B cell (primary cell): ENCODE measurements at regions not wholly inside any gene's neighbourhood (a gene's known extent, or its start where the extent isn't known, plus 50 kb on each side); places are given as distances from the start of the nearest gene placed in this dataset.
"Not testable (repeated sequence)": the region's sequence is repeated elsewhere in the genome, so short reads cannot be mapped to it uniquely, and the experiment has no call there.

Experiments used
- ATAC-seq: fragments of 200-7000 bp; cut with Tn5 transposase; one replicate; pipeline ENCODE4 v1.10.0; 2021; ENCODE audit warnings: low read depth, mild to moderate bottlenecking, moderate number of reproducible peaks, moderate library complexity
- CTCF ChIA-PET: fragments of 350-600 bp; sonication (Branson Sonifier 250); formaldehyde crosslinking; loops from one replicate; lab custom pipeline; 2021; ENCODE audit warnings: antibody characterized with exemption, inconsistent platforms; lab: Charles Lee
- POLR2A ChIA-PET: fragments of 350-600 bp; sonication (Branson Sonifier 250); formaldehyde crosslinking; loops from one replicate; lab custom pipeline; 2021; ENCODE audit warnings: antibody characterized with exemption; lab: Charles Lee
- DNase-seq: peaks from one replicate; pipeline ENCODE4 v3.0.0; 2013
- H2AFZ ChIP-seq: 2 replicates; pipeline ENCODE4 v1.6.1; 2012; ENCODE audit warnings: mild to moderate bottlenecking, low read depth, low read length; ENCODE audit not compliant: insufficient read depth, poor library complexity, severe bottlenecking
- H3K27ac ChIP-seq, 2 donors: 1 replicate in 1 of 2; 2 replicates in 1 of 2; pipeline ENCODE4 v1.5.1; 2012 to 2013; ENCODE audit warnings: low read length in 2 of 2, mild to moderate bottlenecking in 2 of 2, moderate library complexity in 1 of 2
- H3K27me3 ChIP-seq, 4 experiments: fragments of 200-600 bp in 1 of 4; sonication (generic) in 1 of 4; replicated peaks in 1 of 4; 1 replicate in 2 of 4; 2 replicates in 2 of 4; pipeline versions ENCODE4 v1.6.1 to v1.7.0; 2013 to 2016; ENCODE audit warnings: low read length in 3 of 4, mild to moderate bottlenecking in 2 of 4, mixed read lengths in 1 of 4, moderate library complexity in 1 of 4; ENCODE audit not compliant: insufficient read depth in 4 of 4, control insufficient read depth in 3 of 4; ENCODE audit errors: control extremely low read depth in 1 of 4
- H3K36me3 ChIP-seq, 2 experiments: replicated peaks in 1 of 2; 1 replicate in 1 of 2; 2 replicates in 1 of 2; pipeline versions ENCODE4 v1.6.1 to v1.7.1; 2013; ENCODE audit warnings: low read length in 1 of 2; ENCODE audit not compliant: insufficient read depth in 2 of 2, control insufficient read depth in 1 of 2; ENCODE audit errors: control extremely low read depth in 1 of 2, extremely low read depth in 1 of 2
- H3K4me1 ChIP-seq, 2 donors: fragments of 200-600 bp in 1 of 2; sonication (generic) in 1 of 2; 1 replicate in 1 of 2; 2 replicates in 1 of 2; pipeline versions ENCODE4 v1.5.1 to v1.6.1; 2013 to 2017; ENCODE audit warnings: low read length in 2 of 2; ENCODE audit not compliant: control insufficient read depth in 2 of 2, insufficient read depth in 2 of 2
- H3K4me2 ChIP-seq: replicated peaks from 2 replicates; pipeline ENCODE3; 2012; ENCODE audit warnings: mild to moderate bottlenecking, low read depth, low read length; ENCODE audit not compliant: poor library complexity, severe bottlenecking
- H3K4me3 ChIP-seq, 5 experiments: fragments of 200-600 bp in 1 of 5; sonication (generic) in 1 of 5; 1 replicate in 3 of 5; 2 replicates in 2 of 5; pipeline versions ENCODE4 v1.5.1 to v1.7.0; 2011 to 2016; ENCODE audit warnings: low read length in 4 of 5, mild to moderate bottlenecking in 4 of 5, low read depth in 2 of 5, control low read depth in 1 of 5, moderate library complexity in 1 of 5; ENCODE audit not compliant: insufficient read depth in 1 of 5; ENCODE audit errors: control extremely low read depth in 1 of 5, extremely low read depth in 1 of 5
- H3K79me2 ChIP-seq: fragments of 200-600 bp; sonication (generic); one replicate; pipeline ENCODE4 v1.6.0; 2016; ENCODE audit warnings: low read length; ENCODE audit not compliant: control insufficient read depth, insufficient read depth
- H3K9ac ChIP-seq: fragments of 200-600 bp; sonication (generic); 2 replicates; pipeline ENCODE4 v1.6.1; 2017; ENCODE audit warnings: mild to moderate bottlenecking, low read length, moderate library complexity
- H3K9me3 ChIP-seq, 3 donors: one replicate each; pipeline versions ENCODE4 v1.6.1 to v1.7.1; 2013; ENCODE audit warnings: low read length in 2 of 3; ENCODE audit not compliant: control insufficient read depth in 2 of 3, insufficient read depth in 1 of 3; ENCODE audit errors: control extremely low read depth in 1 of 3
- H4K20me1 ChIP-seq: 2 replicates; pipeline ENCODE4 v1.6.0; 2012; ENCODE audit warnings: mild to moderate bottlenecking, low read length; ENCODE audit not compliant: insufficient read depth, control insufficient read depth, poor library complexity, severe bottlenecking
- H3K27ac Mint-ChIP-seq: one replicate; pipeline ENCODE4 v1.8.0; 2021; ENCODE audit warnings: mixed read lengths
- H3K27me3 Mint-ChIP-seq: one replicate; pipeline ENCODE4 v1.8.0; 2021; ENCODE audit warnings: mixed read lengths
- H3K4me1 Mint-ChIP-seq: one replicate; pipeline ENCODE4 v1.8.0; 2021; ENCODE audit warnings: mixed read lengths
- H3K4me3 Mint-ChIP-seq: one replicate; pipeline ENCODE4 v1.8.0; 2021; ENCODE audit warnings: mixed read lengths
- H3K9me3 Mint-ChIP-seq: one replicate; pipeline ENCODE4 v1.8.0; 2022; ENCODE audit warnings: mixed read lengths; ENCODE audit not compliant: insufficient read depth
- CTCF ChIP-seq: fragments of 200-600 bp; IDR thresholded peaks from one replicate; pipeline ENCODE4 v1.8.0; 2022; ENCODE audit warnings: antibody characterized with exemption, mild to moderate bottlenecking
- EZH2 ChIP-seq: IDR thresholded peaks from 2 replicates; pipeline ENCODE4 v1.6.1; 2012; ENCODE audit warnings: borderline replicate concordance, low read depth, mild to moderate bottlenecking, moderate library complexity, low read length; ENCODE audit not compliant: insufficient read depth, poor library complexity, severe bottlenecking
- WGBS: methylation state at CpG from one replicate; pipeline ENCODE4 v1.1.5; 2013; ENCODE audit warnings: missing lambda C conversion rate; ENCODE audit not compliant: insufficient coverage; 5-methylcytosine and 5-hydroxymethylcytosine counted together
- intact Hi-C: fragments of 100-400 bp; cut with micrococcal nuclease; formaldehyde crosslinking; loops from one replicate; pipeline ENCODE4 v1.10.0; 2022

GRCh38 chr9:30935730-30936129, 1448.7 kb upstream of the ACO1 start:
- H3K4me2 ChIP-seq = no peak overlapping the region
- intact Hi-C loops = no loop called here
- H3K27ac ChIP-seq = no peak overlapping the region
- H3K4me3 ChIP-seq = no peak overlapping the region
- Mint-ChIP-seq H3K9me3 (no peaks in the 10 kb centered on the region), H3K4me3 (no peak overlapping the region), H3K27me3 (no peaks in the 10 kb centered on the region), H3K4me1 (no peaks in the 10 kb centered on the region), H3K27ac (no peak overlapping the region)
- ChIA-PET POLR2A (no interaction called here), CTCF (no interaction called here)
- H4K20me1 ChIP-seq = no peaks in the 10 kb centered on the region
- no peak overlapping the region for H2AFZ ChIP-seq
- no peak overlapping the region for H3K9ac ChIP-seq
- no peaks in the 10 kb centered on the region for H3K36me3 ChIP-seq
- H3K27me3 ChIP-seq = no peaks in the 10 kb centered on the region
- ATAC-seq = no peak
- no peaks in the 10 kb centered on the region for H3K9me3 ChIP-seq
- no peaks in the 10 kb centered on the region for H3K4me1 ChIP-seq
- DNase-seq = no peak
- no peaks in the 10 kb centered on the region for H3K79me2 ChIP-seq
- TF ChIP-seq EZH2 (no peak), CTCF (no peak)

GRCh38 chr9:30937106-30937505, 1447.3 kb upstream of the ACO1 start:
- Histone ChIP-seq H3K4me3 (no peak overlapping the region), H3K9ac (no peak overlapping the region), H3K79me2 (no peaks in the 10 kb centered on the region), H2AFZ (no peak overlapping the region), H3K9me3 (no peaks in the 10 kb centered on the region), H3K36me3 (no peaks in the 10 kb centered on the region), H4K20me1 (no peaks in the 10 kb centered on the region), H3K4me1 (no peaks in the 10 kb centered on the region), H3K27ac (no peak overlapping the region), H3K27me3 (no peaks in the 10 kb centered on the region), H3K4me2 (no peak overlapping the region)
- no peak for TF ChIP-seq EZH2
- TF ChIP-seq CTCF = no peak
- Mint-ChIP-seq H3K27ac (no peak overlapping the region), H3K4me1 (no peaks in the 10 kb centered on the region), H3K27me3 (no peaks in the 10 kb centered on the region), H3K9me3 (no peaks in the 10 kb centered on the region), H3K4me3 (no peak overlapping the region)
- no peak for DNase-seq
- ATAC-seq = no peak
- 100% methylated on average over 1 of the region's 4 CpGs for WGBS
- intact Hi-C loops = no loop called here
- ChIA-PET CTCF (no interaction called here), POLR2A (no interaction called here)

GRCh38 chr9:30942852-30943251, 1441.6 kb upstream of the ACO1 start:
- CTCF ChIA-PET, H4K20me1 ChIP-seq, H3K79me2 ChIP-seq, H3K4me3 Mint-ChIP-seq, H3K4me2 ChIP-seq, H3K27ac ChIP-seq, H3K36me3 ChIP-seq, H3K27ac Mint-ChIP-seq, intact Hi-C loops, H3K4me3 ChIP-seq, H3K27me3 ChIP-seq, H3K27me3 Mint-ChIP-seq, POLR2A ChIA-PET, DNase-seq, H3K9me3 Mint-ChIP-seq, H2AFZ ChIP-seq, H3K4me1 ChIP-seq, H3K9ac ChIP-seq, H3K4me1 Mint-ChIP-seq, ATAC-seq: not testable (repeated sequence)
- WGBS = no CpG with 5 or more reads among the region's 2 CpGs
- H3K9me3 ChIP-seq = peaks cover 0 to 16% (median 0%) of the 10 kb centered on the region in 3 donors
